ENCODE measurements at regions not wholly inside any gene's neighbourhood (a gene's known extent, or its start where the extent isn't known, plus 50 kb on each side); places are given as distances from the start of the nearest gene placed in this dataset.

DNA sequence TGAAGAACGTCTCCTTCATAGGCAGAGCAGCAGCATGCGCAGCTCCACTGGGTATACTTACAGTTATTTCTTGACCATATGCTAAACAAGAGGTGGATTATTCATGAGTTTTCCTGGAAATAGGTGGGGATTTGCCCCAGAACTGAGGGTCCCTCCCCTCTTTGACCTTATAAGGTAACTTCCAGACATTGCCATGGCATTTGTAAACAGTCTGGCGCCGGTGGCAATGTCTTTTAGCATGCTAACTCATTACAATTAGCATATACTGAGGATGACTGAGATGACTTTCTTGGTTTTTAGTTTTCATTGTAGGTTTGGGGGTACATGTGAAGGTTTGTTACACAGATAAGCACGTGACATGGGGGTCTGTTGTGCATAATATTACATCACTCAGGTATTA lies 97.3 kb downstream of the MTNR1A start:
- Histone ChIP-seq H3K9me3 (no peaks in the 10 kb centered on the region), H3K27ac (no peak overlapping the region), H3K36me3 (no peaks in the 10 kb centered on the region), H3K4me3 (no peak overlapping the region), H3K27me3 (no peaks in the 10 kb centered on the region), H3K4me1 (no peaks in the 10 kb centered on the region)
- 79% methylated on average over 5 of the region's 5 CpGs for WGBS
- TF ChIP-seq EP300 (IDR thresholded peaks at IDR 0.05) (no peak), POLR2A (IDR thresholded peaks at IDR 0.05) (no peak), POLR2AphosphoS5 (IDR thresholded peaks at IDR 0.05) (no peak)
- DNase-seq (ENCODE audit: low spot score in 2 of 2): no peak

GRCh38 chr4:186451982-186452381 lies 103.4 kb downstream of the MTNR1A start:
- TF ChIP-seq EP300 (IDR thresholded peaks at IDR 0.05) (no peak), POLR2A (IDR thresholded peaks at IDR 0.05) (no peak)
- TF ChIP-seq, protein P1, sequence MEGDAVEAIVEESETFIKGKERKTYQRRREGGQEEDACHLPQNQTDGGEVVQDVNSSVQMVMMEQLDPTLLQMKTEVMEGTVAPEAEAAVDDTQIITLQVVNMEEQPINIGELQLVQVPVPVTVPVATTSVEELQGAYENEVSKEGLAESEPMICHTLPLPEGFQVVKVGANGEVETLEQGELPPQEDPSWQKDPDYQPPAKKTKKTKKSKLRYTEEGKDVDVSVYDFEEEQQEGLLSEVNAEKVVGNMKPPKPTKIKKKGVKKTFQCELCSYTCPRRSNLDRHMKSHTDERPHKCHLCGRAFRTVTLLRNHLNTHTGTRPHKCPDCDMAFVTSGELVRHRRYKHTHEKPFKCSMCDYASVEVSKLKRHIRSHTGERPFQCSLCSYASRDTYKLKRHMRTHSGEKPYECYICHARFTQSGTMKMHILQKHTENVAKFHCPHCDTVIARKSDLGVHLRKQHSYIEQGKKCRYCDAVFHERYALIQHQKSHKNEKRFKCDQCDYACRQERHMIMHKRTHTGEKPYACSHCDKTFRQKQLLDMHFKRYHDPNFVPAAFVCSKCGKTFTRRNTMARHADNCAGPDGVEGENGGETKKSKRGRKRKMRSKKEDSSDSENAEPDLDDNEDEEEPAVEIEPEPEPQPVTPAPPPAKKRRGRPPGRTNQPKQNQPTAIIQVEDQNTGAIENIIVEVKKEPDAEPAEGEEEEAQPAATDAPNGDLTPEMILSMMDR (IDR thresholded peaks at IDR 0.05): no peak

DNA sequence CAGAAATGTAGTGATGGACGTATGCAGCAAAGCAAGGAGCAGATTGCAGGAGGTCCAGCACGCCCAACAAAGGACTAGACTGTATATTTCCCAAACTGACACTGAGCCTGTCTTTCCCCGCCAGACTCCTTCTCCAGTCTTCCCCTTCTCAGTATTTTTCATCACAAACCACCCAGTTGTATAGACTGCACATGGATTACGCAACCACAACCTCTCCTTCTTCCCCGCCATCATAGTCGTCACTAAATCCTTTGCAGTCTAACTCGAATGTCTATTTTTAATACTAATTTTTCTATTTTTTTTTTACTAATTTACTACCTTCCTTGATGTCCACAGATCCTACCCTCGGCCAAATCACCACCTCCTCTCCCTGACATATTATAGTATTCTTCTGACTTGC lies 105.4 kb downstream of the MTNR1A start:
- Histone ChIP-seq H3K4me3 (no peak overlapping the region), H3K27me3 (no peaks in the 10 kb centered on the region), H3K9me3 (peaks cover 16% of the 10 kb centered on the region), H3K27ac (no peak overlapping the region), H3K36me3 (no peaks in the 10 kb centered on the region), H3K4me1 (no peaks in the 10 kb centered on the region)
- TF ChIP-seq, protein P1 (IDR thresholded peaks at IDR 0.05): no peak
- TF ChIP-seq EP300 (IDR thresholded peaks at IDR 0.05): no peak
- TF ChIP-seq POLR2A (IDR thresholded peaks at IDR 0.05): no peak
- no peak for TF ChIP-seq POLR2AphosphoS5 (IDR thresholded peaks at IDR 0.05)
- no peak for DNase-seq (ENCODE audit: low spot score in 2 of 2)
- 79% methylated on average over 8 of the region's 8 CpGs for WGBS

More at GRCh38 chr4:186451982-186452381, 103.4 kb downstream of the MTNR1A start:
- H3K36me3 ChIP-seq: no peaks in the 10 kb centered on the region
- WGBS: 78% methylated on average over 2 of the region's 2 CpGs
- H3K9me3 ChIP-seq: peaks cover 16% of the 10 kb centered on the region
- no peaks in the 10 kb centered on the region for H3K4me1 ChIP-seq
- no peak overlapping the region for H3K4me3 ChIP-seq
- no peaks in the 10 kb centered on the region for H3K27me3 ChIP-seq
- no peak overlapping the region for H3K27ac ChIP-seq
- no peak for DNase-seq (ENCODE audit: low spot score in 2 of 2)

DNA sequence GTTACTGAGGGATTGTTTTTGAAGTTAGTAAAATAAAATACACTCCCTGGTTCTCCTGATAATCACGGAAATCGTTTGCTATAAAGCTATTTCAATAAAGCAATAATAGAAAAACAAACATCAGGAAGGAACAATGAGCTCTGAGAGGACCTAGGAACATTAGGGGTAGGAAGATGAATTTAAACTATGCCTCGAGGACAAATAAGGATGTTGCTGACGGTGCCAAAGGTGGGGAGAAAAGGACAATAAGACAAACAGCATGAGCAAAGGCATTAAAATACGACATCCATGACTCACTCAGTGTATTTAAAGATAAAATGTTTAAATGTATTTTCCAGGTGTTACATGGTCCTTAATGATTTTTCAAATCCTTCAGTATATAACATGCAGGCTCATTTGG lies 110.3 kb downstream of the MTNR1A start:
- H3K27ac ChIP-seq: no peak overlapping the region
- H3K4me1 ChIP-seq: no peaks in the 10 kb centered on the region
- no peaks in the 10 kb centered on the region for H3K27me3 ChIP-seq
- H3K9me3 ChIP-seq: no peaks in the 10 kb centered on the region
- no peak overlapping the region for H3K4me3 ChIP-seq
- DNase-seq (ENCODE audit: low spot score in 2 of 2): no peak
- WGBS: 62% methylated on average over 5 of the region's 5 CpGs
- no peaks in the 10 kb centered on the region for H3K36me3 ChIP-seq
- no peak for TF ChIP-seq POLR2AphosphoS5 (IDR thresholded peaks at IDR 0.05)
- no peak for TF ChIP-seq EP300 (IDR thresholded peaks at IDR 0.05)
- TF ChIP-seq, protein P1 (IDR thresholded peaks at IDR 0.05): no peak
- TF ChIP-seq POLR2A (IDR thresholded peaks at IDR 0.05): no peak

DNA sequence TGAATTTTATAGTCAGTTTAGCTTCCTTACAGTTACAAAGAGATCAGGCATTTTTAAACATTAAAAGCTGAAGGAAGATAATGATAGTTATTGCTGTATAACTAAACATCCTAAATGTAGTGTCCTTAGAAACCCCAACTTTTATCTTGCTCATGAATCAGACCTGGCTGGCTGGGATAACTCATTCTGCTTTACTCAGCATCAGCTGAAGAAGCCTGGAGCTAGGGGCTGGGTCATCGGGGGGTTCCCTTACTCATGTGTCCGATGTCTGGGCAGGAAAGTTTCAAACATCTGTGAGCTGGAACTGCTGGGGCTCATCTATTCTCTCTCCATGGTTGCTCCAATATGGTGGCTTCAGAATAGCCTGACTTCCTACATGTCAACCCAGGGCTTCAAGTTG lies 113.9 kb downstream of the MTNR1A start:
- Histone ChIP-seq H3K4me3 (no peak overlapping the region), H3K27me3 (no peaks in the 10 kb centered on the region), H3K9me3 (no peaks in the 10 kb centered on the region), H3K4me1 (no peaks in the 10 kb centered on the region), H3K36me3 (no peaks in the 10 kb centered on the region), H3K27ac (no peak overlapping the region)
- DNase-seq (ENCODE audit: low spot score in 2 of 2): no peak
- WGBS: 90% methylated on average over 2 of the region's 2 CpGs
- TF ChIP-seq POLR2A (IDR thresholded peaks at IDR 0.05): no peak
- TF ChIP-seq, protein P1 (IDR thresholded peaks at IDR 0.05): no peak
- TF ChIP-seq POLR2AphosphoS5 (IDR thresholded peaks at IDR 0.05): no peak
- no peak for TF ChIP-seq EP300 (IDR thresholded peaks at IDR 0.05)

DNA sequence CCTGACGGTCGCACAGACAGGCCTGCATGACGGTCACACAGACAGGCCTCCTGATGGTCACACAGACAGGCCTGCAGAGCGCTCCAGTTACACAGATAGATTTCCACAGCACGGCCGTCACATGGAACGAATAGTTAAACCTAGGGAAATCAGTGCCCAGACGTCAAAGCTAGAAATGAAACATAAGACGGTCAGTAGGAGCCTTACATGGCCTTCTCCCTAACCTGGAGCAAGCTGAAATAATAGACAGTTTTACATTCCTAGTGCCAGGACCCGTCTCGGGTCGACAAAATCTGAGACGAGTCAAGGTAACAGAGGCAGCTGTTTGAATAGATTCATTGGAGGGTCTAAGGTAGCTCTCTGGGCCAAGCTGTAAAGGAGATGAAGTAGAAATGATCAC lies 126.9 kb downstream of the MTNR1A start:
- TF ChIP-seq, protein P1 (IDR thresholded peaks at IDR 0.05): no peak
- no peak for TF ChIP-seq POLR2AphosphoS5 (IDR thresholded peaks at IDR 0.05)
- TF ChIP-seq POLR2A (IDR thresholded peaks at IDR 0.05): no peak
- no peak for TF ChIP-seq EP300 (IDR thresholded peaks at IDR 0.05)
- Histone ChIP-seq H3K27ac (no peak overlapping the region), H3K27me3 (no peaks in the 10 kb centered on the region), H3K36me3 (no peaks in the 10 kb centered on the region), H3K9me3 (no peaks in the 10 kb centered on the region), H3K4me3 (no peak overlapping the region), H3K4me1 (no peaks in the 10 kb centered on the region)
- DNase-seq (ENCODE audit: low spot score in 2 of 2): no peak
- 83% methylated on average over 13 of the region's 13 CpGs for WGBS

Measured in suprapubic skin (tissue), 4 donors.